SK-N-SH (cell line): ENCODE measurements at regions not wholly inside any gene's neighbourhood (a gene's known extent, or its start where the extent isn't known, plus 50 kb on each side); places are given as distances from the start of the nearest gene placed in this dataset.
"Not testable (repeated sequence)": the region's sequence is repeated elsewhere in the genome, so short reads cannot be mapped to it uniquely, and the experiment has no call there.

Experiments
- ELF1 ChIP-seq: IDR thresholded peaks from 2 replicates; pipeline ENCODE4 v1.4.0; 2012
- EP300 ChIP-seq, 2 experiments: IDR thresholded peaks; 2 replicates each; pipeline versions ENCODE4 v1.4.0 to v1.6.1; 2012; ENCODE audit warnings: borderline replicate concordance in 1 of 2, low read depth in 1 of 2, low read length in 1 of 2
- EZH2phosphoT487 ChIP-seq: fragments of 200-600 bp; sonication (generic); IDR thresholded peaks from 2 replicates; pipeline ENCODE4 v1.6.1; 2017; ENCODE audit warnings: low read depth, mixed run types, mild to moderate bottlenecking, antibody characterized with exemption, moderate library complexity, borderline replicate concordance
- FOXM1 ChIP-seq: IDR thresholded peaks from 2 replicates; pipeline ENCODE4 v1.4.0; 2012; ENCODE audit warnings: low read depth, mild to moderate bottlenecking
- JUND ChIP-seq: IDR thresholded peaks from 2 replicates; pipeline ENCODE4 v1.4.0; 2012
- NFIC ChIP-seq: IDR thresholded peaks from 2 replicates; pipeline ENCODE4 v1.4.0; 2012; ENCODE audit warnings: borderline replicate concordance
- POLR2AphosphoS5 ChIP-seq: IDR thresholded peaks from 2 replicates; pipeline ENCODE4 v1.6.1; 2012; ENCODE audit warnings: low read depth, low read length
- RAD21 ChIP-seq: IDR thresholded peaks from 2 replicates; pipeline ENCODE4 v1.6.1; 2012; ENCODE audit warnings: mild to moderate bottlenecking, low read length
- SIN3A ChIP-seq: IDR thresholded peaks from 2 replicates; pipeline ENCODE4 v1.6.1; 2012; ENCODE audit warnings: low read depth, mild to moderate bottlenecking, low read length, moderate library complexity, borderline replicate concordance
- USF2 ChIP-seq: fragments of 150-350 bp; IDR thresholded peaks from 2 replicates; pipeline ENCODE4 v1.6.1; 2017; ENCODE audit warnings: antibody characterized with exemption, low read length, low read depth, borderline replicate concordance
- TF ChIP-seq, protein P1 (sequence below): fragments of 200-600 bp; sonication (generic); IDR thresholded peaks from 2 replicates; pipeline ENCODE4 v1.6.1; 2017; ENCODE audit warnings: antibody characterized with exemption, mild to moderate bottlenecking, moderate library complexity
- TF ChIP-seq, protein P2 (sequence below): IDR thresholded peaks from 2 replicates; pipeline ENCODE4 v1.6.1; 2012; ENCODE audit warnings: mild to moderate bottlenecking, low read depth, low read length, moderate library complexity
- TF ChIP-seq, protein P3 (sequence below): IDR thresholded peaks from 2 replicates; pipeline ENCODE4; 2012

DNA sequence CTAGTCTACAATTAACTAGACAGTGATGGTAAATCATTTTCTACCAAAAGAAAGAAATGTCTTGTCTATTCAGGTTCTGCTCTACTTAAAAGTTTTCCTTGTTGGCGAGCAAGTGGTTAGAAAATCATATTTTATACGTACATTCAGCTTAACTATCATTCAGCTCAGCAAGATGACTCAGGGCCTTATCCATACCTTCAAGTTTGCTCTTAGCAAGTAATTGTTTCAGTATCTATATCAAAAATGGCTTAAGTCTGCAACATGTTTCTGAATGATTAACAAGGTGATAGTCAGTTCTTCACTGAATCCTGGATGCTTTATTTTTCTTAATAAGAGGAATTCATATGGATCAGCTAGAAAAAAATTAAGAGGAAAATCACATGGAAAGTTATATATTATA lies 90.8 kb upstream of the TP53BP2 start:
- not testable (repeated sequence) for TF ChIP-seq SIN3A; EP300 (IDR thresholded peaks at IDR 0.05; ENCODE audit: borderline replicate concordance in 1 of 2, low read depth in 1 of 2, low read length in 1 of 2); POLR2AphosphoS5; EZH2phosphoT487; USF2; ELF1; NFIC; JUND; RAD21; FOXM1
- TF ChIP-seq, protein P1, sequence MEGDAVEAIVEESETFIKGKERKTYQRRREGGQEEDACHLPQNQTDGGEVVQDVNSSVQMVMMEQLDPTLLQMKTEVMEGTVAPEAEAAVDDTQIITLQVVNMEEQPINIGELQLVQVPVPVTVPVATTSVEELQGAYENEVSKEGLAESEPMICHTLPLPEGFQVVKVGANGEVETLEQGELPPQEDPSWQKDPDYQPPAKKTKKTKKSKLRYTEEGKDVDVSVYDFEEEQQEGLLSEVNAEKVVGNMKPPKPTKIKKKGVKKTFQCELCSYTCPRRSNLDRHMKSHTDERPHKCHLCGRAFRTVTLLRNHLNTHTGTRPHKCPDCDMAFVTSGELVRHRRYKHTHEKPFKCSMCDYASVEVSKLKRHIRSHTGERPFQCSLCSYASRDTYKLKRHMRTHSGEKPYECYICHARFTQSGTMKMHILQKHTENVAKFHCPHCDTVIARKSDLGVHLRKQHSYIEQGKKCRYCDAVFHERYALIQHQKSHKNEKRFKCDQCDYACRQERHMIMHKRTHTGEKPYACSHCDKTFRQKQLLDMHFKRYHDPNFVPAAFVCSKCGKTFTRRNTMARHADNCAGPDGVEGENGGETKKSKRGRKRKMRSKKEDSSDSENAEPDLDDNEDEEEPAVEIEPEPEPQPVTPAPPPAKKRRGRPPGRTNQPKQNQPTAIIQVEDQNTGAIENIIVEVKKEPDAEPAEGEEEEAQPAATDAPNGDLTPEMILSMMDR, result not testable (repeated sequence)
- TF ChIP-seq, protein P2, sequence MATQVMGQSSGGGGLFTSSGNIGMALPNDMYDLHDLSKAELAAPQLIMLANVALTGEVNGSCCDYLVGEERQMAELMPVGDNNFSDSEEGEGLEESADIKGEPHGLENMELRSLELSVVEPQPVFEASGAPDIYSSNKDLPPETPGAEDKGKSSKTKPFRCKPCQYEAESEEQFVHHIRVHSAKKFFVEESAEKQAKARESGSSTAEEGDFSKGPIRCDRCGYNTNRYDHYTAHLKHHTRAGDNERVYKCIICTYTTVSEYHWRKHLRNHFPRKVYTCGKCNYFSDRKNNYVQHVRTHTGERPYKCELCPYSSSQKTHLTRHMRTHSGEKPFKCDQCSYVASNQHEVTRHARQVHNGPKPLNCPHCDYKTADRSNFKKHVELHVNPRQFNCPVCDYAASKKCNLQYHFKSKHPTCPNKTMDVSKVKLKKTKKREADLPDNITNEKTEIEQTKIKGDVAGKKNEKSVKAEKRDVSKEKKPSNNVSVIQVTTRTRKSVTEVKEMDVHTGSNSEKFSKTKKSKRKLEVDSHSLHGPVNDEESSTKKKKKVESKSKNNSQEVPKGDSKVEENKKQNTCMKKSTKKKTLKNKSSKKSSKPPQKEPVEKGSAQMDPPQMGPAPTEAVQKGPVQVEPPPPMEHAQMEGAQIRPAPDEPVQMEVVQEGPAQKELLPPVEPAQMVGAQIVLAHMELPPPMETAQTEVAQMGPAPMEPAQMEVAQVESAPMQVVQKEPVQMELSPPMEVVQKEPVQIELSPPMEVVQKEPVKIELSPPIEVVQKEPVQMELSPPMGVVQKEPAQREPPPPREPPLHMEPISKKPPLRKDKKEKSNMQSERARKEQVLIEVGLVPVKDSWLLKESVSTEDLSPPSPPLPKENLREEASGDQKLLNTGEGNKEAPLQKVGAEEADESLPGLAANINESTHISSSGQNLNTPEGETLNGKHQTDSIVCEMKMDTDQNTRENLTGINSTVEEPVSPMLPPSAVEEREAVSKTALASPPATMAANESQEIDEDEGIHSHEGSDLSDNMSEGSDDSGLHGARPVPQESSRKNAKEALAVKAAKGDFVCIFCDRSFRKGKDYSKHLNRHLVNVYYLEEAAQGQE, result not testable (repeated sequence)
- TF ChIP-seq, protein P3, sequence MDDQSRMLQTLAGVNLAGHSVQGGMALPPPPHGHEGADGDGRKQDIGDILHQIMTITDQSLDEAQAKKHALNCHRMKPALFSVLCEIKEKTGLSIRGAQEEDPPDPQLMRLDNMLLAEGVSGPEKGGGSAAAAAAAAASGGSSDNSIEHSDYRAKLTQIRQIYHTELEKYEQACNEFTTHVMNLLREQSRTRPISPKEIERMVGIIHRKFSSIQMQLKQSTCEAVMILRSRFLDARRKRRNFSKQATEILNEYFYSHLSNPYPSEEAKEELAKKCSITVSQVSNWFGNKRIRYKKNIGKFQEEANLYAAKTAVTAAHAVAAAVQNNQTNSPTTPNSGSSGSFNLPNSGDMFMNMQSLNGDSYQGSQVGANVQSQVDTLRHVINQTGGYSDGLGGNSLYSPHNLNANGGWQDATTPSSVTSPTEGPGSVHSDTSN, result not testable (repeated sequence)
